ENCODE measurements at regions not wholly inside any gene's neighbourhood (a gene's known extent, or its start where the extent isn't known, plus 50 kb on each side); places are given as distances from the start of the nearest gene placed in this dataset.

GRCh38 chr22:47372596-47373385 lies 610.3 kb downstream of the TBC1D22A start:
- in situ Hi-C loops (cut with MboI; ENCODE audit: low sequenced_read_pairs): no loop called here

- in situ Hi-C loops (cut with MboI; ENCODE audit: low sequenced_read_pairs): no loop called here
These were observed 609.7 kb downstream of the TBC1D22A start for GRCh38 chr22:47372111-47372581.

DNA sequence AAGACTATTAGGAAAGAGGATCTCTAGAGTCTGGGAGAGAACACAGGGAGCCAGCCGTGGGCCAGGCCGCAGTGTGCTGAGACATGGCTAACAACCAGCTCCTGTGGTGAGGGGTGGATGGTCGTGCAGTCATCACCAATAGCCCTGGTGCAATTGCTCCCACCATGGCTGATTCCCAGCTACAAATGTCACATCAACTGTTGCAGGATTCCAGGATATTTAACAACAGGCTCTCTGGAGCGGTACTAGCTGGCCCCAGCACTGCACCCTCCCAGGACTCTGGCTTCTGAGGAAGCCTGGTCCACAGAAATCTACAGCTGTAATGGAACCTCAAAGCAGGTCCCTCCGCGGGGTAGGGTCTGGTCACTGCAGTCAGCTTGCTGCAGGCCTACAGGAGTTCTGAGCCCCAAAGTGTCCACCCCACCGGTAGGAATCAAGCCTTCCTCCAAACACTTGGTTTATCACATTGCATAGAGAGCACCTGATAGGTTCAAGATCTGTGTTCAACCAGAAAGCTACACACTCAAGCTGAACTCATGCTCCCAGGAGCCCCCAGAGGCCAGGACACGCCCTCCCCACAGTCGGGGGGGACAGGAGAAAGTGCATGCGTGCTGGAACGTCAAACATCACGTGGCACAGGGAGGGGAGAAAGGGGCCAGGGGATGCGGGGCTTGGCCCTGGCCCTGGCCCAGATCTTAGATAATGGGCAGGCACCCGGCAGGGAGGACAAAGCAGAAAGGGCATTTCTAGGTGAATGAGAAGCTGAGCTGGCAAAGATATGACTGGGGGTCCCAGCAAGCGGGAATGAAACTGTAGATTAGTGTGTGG lies 609.0 kb downstream of the TBC1D22A start:
- in situ Hi-C loops (cut with MboI; ENCODE audit: low sequenced_read_pairs): no loop called here

GRCh38 chr22:47370448-47371262 lies 608.2 kb downstream of the TBC1D22A start:
- in situ Hi-C loops (cut with MboI; ENCODE audit: low sequenced_read_pairs): no loop called here

- in situ Hi-C loops (cut with MboI; ENCODE audit: low sequenced_read_pairs): no loop called here
These were observed 607.1 kb downstream of the TBC1D22A start for GRCh38 chr22:47369431-47370015.

- in situ Hi-C loops (cut with MboI; ENCODE audit: low sequenced_read_pairs): no loop called here
These were observed 606.6 kb downstream of the TBC1D22A start for GRCh38 chr22:47369020-47369419.

DNA sequence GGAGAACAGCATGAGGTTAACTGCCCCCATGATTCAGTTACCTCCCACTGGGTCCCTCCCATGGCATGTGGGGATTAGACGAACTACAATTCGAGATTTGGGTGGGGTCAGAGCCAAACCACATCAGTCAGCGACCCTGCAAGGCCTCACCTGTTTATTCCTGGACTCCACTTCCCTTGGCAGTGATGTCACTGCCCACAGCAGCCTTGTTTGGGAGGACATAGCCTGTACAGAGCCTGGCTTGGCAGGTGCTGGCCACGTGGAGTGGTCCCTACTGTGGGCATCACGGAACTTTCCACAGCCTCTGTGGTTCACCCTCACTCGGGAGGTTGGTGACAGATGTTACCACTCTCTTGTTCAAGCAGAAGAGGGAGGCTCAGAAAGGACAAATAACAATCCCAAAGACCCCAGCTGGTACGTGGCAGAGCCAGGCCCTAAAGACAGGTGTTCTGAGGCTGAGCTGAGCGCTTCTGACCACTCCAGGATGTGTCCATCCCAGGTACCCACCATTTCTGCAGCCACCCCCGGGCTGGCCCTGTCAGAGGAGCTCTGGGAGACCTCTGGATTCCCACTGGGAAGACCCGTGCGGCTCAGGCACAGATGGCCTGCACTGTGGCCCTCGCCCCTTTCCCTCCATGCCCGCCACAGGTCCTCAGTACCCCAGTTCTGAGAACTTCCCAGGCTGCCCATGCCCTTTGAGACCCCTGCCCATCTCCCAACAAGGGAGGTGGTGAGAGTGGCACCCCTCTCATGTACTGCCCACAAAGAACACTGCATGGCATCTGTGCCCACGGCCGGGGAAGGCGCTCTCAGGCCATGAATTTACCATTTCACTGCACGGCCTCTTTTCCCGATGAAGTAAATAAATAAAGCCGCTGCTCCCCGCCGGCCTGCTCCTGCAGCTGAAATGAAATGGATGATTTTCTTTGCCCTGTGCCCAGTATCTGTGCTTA lies 605.8 kb downstream of the TBC1D22A start:
- in situ Hi-C loops (cut with MboI; ENCODE audit: low sequenced_read_pairs): no loop called here

- in situ Hi-C loops (cut with MboI; ENCODE audit: low sequenced_read_pairs): no loop called here
These were observed 604.7 kb downstream of the TBC1D22A start for GRCh38 chr22:47367107-47367690.

DNA sequence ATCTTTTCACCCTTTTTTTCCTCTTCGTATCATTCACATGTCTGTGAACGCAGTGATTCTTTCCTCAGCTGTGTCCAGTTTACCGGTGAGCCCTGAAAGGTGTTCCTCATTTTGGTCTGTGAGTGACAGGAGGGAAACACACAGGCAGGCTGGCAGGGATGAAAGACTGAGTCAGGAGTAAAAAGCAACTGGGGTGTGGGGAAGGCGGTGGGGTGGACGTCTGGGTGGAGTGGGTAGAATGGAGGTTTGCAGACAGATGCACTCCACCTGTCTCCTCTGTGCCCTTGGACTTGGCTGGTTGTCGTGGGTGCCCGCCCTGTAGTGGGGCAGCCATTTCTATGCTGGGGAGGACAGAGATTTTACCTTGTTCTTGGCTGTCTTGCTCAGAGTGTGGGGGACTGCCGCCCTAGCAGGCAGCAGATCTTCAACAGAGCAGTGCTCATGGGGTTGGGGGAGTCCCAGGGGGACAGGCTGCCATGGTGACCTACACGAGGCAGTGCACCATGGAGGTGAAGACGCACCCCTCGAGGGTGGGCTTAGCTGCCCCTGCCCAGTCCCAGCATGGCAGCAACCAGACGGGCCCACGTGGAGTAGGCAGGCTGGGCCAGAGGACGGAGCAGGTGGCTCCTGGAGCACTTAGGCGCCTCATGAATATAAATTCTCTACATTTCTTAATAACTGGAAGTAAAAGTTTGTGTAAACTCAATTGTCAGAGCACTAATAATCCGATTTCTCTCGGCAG lies 603.7 kb downstream of the TBC1D22A start:
- in situ Hi-C loops (cut with MboI; ENCODE audit: low sequenced_read_pairs): no loop called here

DNA sequence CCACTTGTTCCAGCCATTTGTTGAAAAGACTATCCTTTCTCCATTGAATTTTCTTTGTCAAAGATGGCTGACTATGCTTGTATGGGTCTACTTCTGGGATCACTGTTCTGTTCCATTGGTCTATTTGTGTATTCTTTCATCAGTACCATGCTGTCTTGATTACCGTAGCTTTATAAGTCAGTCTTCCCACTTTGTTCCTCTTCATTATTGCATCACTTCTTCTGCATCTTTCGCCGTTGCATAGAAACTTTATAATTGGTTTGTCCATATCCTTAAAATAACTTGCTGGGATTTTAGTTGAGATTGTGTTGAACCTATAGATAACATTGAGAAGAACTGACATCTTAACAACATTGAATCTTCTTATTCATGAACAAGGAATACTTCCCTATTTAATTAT lies 598.8 kb downstream of the TBC1D22A start:
- in situ Hi-C loops (cut with MboI; ENCODE audit: low sequenced_read_pairs): no loop called here

DNA sequence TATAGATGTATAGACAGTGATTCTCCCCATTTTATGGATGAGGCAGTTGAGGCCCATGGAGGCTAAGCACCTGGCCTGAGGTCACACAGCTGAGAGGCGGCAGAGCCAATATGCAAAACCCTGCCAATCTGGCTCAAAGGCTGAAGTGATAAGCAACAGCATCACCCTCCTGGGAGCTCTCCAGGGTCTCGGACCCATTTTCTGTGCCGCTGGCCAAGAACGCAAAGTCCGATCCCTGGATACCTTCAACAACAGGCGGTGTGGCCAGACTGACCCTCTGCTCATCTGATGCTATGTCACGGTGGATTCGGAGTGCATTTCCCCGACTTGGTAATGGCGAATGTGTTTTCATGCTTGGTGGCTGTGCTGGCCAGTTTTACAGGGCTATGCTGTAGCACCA lies 595.0 kb downstream of the TBC1D22A start:
- in situ Hi-C loops (cut with MboI; ENCODE audit: low sequenced_read_pairs): no loop called here

GRCh38 chr22:47357086-47357485 lies 594.6 kb downstream of the TBC1D22A start:
- in situ Hi-C loops (cut with MboI; ENCODE audit: low sequenced_read_pairs): no loop called here

DNA sequence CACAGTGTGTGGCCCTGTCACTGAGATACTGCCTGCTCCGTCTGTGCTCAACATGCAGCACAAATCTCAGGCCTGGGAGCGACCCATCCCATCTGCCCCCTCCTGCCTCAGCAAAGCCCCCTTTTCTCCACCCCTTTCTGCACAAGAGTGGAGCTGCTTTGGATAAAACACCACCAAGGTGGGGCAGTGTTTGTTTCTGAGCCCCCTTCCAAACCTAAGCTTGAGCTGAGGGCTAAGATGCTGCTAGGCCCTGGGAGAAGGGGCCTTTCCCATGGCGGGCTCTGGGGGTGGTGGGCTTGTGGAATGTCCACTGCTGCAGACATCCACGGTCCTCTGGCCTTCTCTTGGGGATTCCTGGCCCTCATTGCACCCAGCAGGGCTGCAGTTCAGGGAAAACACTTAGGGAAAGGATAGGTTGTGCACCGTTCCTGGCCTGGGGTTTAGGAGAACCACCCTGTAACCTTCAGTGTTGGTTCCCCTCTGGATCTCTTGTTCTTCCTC lies 594.1 kb downstream of the TBC1D22A start:
- in situ Hi-C loops (cut with MboI; ENCODE audit: low sequenced_read_pairs): no loop called here

GRCh38 chr22:47355776-47356510 lies 593.5 kb downstream of the TBC1D22A start:
- in situ Hi-C loops (cut with MboI; ENCODE audit: low sequenced_read_pairs): no loop called here

GRCh38 chr22:47355388-47355725 lies 592.9 kb downstream of the TBC1D22A start:
- in situ Hi-C loops (cut with MboI; ENCODE audit: low sequenced_read_pairs): no loop called here

DNA sequence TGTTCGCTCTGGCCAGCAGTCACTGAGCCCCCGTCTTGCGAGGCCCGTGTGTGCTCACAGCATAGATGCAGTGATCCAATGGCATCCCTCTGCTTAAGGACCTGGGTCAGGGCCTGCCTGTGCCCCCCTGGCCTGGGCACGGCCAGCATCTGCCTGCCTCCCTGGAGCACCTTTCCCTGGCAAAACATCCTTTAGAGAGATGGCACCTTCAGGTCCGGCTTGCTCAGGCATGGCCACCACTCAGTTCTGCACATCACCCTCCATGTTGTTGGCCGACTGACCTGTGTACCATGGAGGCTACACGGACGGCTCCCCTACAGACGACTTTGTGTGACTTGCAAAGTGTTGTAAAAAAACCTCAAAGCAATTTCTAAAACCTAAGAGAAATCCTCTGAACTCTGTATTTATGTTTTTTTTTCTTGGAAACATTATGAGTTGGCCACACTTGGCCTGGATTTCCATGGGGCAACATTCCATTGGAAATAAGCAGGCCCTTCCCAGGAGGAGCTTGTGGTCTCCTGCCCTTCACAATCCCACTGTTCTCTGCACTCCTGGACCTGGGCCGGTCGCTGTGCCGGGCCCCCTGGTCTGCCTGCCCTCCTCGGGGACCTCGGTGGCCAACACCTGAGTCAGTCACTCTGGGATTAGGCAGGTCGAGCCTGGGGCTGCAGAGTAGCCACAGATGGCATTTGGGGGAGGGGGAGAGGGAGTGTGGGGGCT lies 592.4 kb downstream of the TBC1D22A start:
- in situ Hi-C loops (cut with MboI; ENCODE audit: low sequenced_read_pairs): no loop called here
